GM20000 (cell line): ENCODE measurements at regions not wholly inside any gene's neighbourhood (a gene's known extent, or its start where the extent isn't known, plus 50 kb on each side); places are given as distances from the start of the nearest gene placed in this dataset.

Source experiments
- DNase-seq: peaks from one replicate; pipeline ENCODE4 v3.0.0; 2012; ENCODE audit warnings: low spot score
- TF ChIP-seq, protein P1 (sequence below): IDR thresholded peaks from 2 replicates; pipeline ENCODE4 v1.5.1; 2012; ENCODE audit warnings: mild to moderate bottlenecking, control low read depth; ENCODE audit errors: extremely low read depth, missing control alignments

DNA sequence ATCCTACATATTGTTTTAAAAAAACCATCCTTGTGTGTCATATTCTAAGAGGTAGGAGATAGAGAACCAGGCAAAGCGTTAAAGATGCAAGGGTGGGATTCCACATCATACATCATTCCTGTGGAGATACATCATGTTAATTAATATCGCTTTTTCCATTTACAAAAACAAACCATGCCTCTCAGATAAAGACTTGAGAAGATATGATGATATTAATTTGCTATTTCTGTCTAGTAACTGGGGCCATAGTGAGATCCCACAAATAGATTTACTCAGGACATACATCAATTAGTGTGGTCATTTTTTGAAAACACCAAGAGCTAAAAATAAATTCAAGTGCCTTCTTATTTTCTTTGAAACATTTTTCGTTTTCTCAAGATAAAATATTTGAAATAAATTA lies 165.4 kb upstream of the TARS1 start:
- no peak for DNase-seq
- TF ChIP-seq, protein P1, sequence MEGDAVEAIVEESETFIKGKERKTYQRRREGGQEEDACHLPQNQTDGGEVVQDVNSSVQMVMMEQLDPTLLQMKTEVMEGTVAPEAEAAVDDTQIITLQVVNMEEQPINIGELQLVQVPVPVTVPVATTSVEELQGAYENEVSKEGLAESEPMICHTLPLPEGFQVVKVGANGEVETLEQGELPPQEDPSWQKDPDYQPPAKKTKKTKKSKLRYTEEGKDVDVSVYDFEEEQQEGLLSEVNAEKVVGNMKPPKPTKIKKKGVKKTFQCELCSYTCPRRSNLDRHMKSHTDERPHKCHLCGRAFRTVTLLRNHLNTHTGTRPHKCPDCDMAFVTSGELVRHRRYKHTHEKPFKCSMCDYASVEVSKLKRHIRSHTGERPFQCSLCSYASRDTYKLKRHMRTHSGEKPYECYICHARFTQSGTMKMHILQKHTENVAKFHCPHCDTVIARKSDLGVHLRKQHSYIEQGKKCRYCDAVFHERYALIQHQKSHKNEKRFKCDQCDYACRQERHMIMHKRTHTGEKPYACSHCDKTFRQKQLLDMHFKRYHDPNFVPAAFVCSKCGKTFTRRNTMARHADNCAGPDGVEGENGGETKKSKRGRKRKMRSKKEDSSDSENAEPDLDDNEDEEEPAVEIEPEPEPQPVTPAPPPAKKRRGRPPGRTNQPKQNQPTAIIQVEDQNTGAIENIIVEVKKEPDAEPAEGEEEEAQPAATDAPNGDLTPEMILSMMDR = no peak

DNA sequence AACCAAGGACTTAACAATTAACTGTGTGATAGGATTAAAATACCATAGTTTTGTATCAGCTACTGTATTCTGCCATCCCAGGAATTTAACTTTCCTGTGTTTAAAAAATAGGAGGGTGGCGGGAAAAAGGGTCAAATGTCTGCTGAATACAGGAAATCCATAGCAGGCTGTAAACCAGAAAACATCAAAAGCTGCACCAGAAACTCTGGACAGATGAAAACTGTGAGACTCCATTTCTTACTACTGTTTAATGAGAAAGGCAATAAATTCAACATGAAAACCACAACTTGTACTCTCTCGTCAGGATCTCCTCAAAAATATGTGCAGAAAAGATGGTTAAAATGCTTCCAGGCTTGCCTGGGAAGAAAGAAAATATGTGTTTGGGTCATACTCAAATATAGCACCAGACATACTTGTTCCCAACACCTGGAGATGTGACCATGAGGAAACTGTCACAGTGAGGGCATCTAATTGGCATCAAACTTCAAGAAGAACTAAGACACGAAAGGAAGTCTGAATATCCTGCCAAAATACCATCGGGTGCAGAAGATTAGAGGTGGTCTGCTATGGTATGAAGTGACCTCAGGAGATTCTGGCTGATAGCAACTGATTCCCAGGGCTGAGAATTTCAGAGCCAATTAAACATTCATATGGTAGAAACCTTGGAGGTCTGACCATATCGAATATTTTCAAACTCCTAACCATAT lies 164.7 kb upstream of the TARS1 start:
- TF ChIP-seq, protein P1 = no peak
- DNase-seq = no peak

DNA sequence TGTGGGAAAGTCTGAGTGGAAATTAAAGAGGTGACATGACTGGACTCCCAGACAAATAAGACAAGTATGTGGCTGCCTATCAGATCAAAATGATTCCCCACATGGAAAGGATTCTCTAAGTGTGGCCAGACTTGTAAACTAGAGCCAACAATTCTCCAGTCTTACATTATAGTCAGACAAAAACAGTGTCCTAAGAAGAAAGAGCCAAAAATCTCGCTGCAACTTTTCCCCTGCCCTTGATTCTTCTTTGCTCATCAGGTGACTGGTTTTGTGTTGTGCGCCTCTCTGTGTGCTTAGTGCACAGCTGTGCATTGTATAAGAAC lies 164.2 kb upstream of the TARS1 start:
- DNase-seq = no peak
- TF ChIP-seq, protein P1 = no peak

DNA sequence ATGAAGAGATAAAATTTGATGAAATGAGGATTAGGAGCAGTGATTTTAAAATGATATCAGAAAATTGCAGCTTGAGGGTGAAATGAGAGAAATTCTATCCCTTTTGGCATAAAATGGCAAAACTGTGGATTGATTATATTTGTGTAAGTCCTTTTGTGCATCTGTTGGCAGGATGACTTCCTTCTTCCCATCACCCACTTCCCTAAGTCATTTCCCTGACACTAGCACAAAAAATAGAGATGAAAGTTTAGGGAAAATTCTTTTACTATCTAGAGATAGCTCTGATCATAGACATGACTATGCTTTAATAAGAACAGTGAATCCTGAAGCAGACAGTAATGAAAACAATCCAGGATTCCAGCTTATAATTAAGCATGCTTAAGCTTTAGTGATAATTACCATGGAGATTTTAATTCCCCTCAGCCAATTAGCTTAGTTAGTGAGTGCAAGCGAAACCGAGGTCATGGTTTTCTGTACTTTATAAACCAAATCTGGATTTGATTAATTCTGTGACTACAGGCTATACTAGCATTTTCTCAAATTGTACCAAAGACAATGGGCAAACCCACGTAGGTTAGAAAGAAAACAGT lies 163.6 kb upstream of the TARS1 start:
- no peak for DNase-seq
- TF ChIP-seq, protein P1 = no peak

DNA sequence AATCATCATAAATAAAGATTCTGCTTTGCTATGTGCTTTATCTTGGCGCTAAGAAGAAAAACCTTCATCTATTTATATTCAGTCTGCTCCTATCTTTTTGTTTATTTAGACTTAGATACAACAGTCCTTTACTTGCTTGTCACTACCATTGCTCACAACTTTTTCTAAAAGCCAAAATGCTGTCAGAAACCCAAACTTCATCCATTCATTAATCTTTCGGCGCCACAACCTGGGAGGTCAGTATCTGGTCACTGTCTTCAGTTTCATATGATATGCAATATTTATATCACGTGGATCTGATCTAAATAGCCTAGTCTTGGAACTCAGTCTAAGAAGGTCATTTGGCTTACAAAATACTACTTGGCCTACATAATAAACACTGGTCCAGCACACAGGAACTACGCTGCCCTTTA lies 159.3 kb upstream of the TARS1 start:
- DNase-seq = no peak
- TF ChIP-seq, protein P1 = no peak

DNA sequence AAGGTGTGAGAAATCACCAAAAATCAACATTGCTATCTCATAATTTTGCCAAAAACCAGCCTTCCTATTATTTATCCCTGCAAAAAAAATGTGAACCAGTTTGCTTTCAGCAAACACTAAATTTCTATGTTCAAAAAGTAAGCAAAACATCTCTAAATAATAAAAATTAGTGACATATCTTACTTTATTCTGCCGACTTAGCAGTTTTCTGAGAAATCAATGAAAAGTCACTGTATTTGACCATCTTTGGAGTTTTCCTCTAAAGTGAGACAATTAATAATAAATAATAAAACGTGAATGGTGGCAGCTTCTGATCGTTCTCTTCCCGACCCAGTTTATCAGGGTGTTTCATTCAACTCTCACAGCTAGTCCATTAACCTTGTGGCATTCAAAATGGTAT lies 158.6 kb upstream of the TARS1 start:
- DNase-seq = no peak

DNA sequence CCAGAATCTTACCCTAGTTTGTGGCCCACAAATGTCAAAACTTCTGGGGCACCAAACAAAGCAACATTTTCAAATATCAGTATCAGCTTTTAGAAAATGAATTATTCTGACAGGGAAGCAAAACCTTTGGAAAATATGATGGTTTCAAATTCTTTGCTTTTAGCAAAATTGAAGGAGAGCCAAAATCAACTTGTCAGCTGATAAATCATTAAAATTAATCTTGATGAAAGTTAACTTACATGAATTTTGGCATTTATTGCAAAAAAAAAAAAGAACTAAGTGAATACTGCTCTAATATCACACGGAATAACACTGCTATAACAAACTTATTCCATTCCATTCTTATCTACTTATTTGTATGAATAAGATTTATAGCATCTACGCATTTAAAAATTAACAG lies 158.1 kb upstream of the TARS1 start:
- TF ChIP-seq, protein P1 = no peak

More for the DNA sequence above, 158.6 kb upstream of the TARS1 start:
- TF ChIP-seq, protein P1 = no peak

More for the DNA sequence above, 158.1 kb upstream of the TARS1 start:
- DNase-seq = no peak
